K562 (cell line): ENCODE measurements at regions not wholly inside any gene's neighbourhood (a gene's known extent, or its start where the extent isn't known, plus 50 kb on each side); places are given as distances from the start of the nearest gene placed in this dataset.

ENCODE experiments used
- ATAC-seq: fragments of 200-7000 bp; cut with Tn5 transposase; 3 replicates; pipeline ENCODE4 v1.9.1; 2020; ENCODE audit warnings: moderate library complexity
- BruUV-seq: library from RNA; stranded (reverse); fragments of 400-500 nt; replicated peaks from 2 replicates; lab custom pipeline; 2021; lab: Mats Ljungman, UMichigan
- CTCF ChIA-PET: fragments of 300-600 bp; formaldehyde crosslinking; extraction: SDS; loops from one replicate; lab custom pipeline; 2021; ENCODE audit warnings: low intra/inter-chr PET ratio; lab: Yijun Ruan, JAX
- POLR2A ChIA-PET: fragments of 300-600, 350-650 bp; sonication (Branson Sonifier 250); formaldehyde crosslinking; extraction: SDS; loops from one replicate; lab custom pipeline; 2021; ENCODE audit warnings: antibody characterized with exemption, inconsistent platforms; lab: Yijun Ruan, JAX
- DNase-seq, 4 experiments: peaks; one replicate each; pipeline versions ENCODE4 v3.0.0 to v3.0.0-alpha.2; 2011 to 2018; ENCODE audit warnings: low spot score in 3 of 4, mixed read lengths in 3 of 4; ENCODE audit errors: extremely low read depth in 1 of 4
- FAIRE-seq: peaks from 2 replicates; lab custom pipeline; 2011; peaks lifted over from hg19 to GRCh38; lab: Jason Lieb, UNC
- H2AFZ ChIP-seq: 2 replicates; pipeline ENCODE4 v1.6.0; 2011; ENCODE audit warnings: low read depth, low read length, control low read depth, inconsistent platforms
- H3K27ac ChIP-seq: fragments of 200-600 bp; 3 replicates; pipeline ENCODE4 v1.8.0; 2011; ENCODE audit warnings: low read depth, mild to moderate bottlenecking, control low read depth, inconsistent platforms, low read length, moderate library complexity, mixed read lengths; ENCODE audit errors: extremely low read depth
- H3K27me3 ChIP-seq, 2 experiments: fragments of 300-600 bp in 1 of 2; 2 replicates in 1 of 2; 3 replicates in 1 of 2; pipeline versions ENCODE4 v1.6.0 to v1.8.0; 2011; ENCODE audit warnings: inconsistent platforms in 2 of 2, low read length in 2 of 2, mild to moderate bottlenecking in 1 of 2, mixed read lengths in 1 of 2, moderate library complexity in 1 of 2; ENCODE audit not compliant: control insufficient read depth in 2 of 2, insufficient read depth in 2 of 2
- H3K36me3 ChIP-seq: fragments of 300-600 bp; 3 replicates; pipeline ENCODE4 v1.8.0; 2011; ENCODE audit warnings: mild to moderate bottlenecking, low read length, inconsistent platforms; ENCODE audit not compliant: control insufficient read depth, insufficient read depth
- H3K4me1 ChIP-seq, 2 experiments: fragments of 200-600 bp in 1 of 2; replicated peaks in 1 of 2; 2 replicates in 1 of 2; 3 replicates in 1 of 2; pipeline versions ENCODE4 v1.5.1 to v1.8.0; 2011; ENCODE audit warnings: inconsistent platforms in 2 of 2, low read length in 2 of 2, mild to moderate bottlenecking in 1 of 2, mixed read lengths in 1 of 2, moderate library complexity in 1 of 2; ENCODE audit not compliant: control insufficient read depth in 2 of 2, insufficient read depth in 2 of 2
- H3K4me2 ChIP-seq: 2 replicates; pipeline ENCODE4 v1.6.1; 2011; ENCODE audit warnings: low read length, control low read depth, inconsistent platforms, mixed read lengths; ENCODE audit not compliant: insufficient read depth
- H3K4me3 ChIP-seq: fragments of 200-600 bp; sonication (generic), shearing (Covaris generic); 2 replicates; pipeline ENCODE4 v1.5.1; 2016; ENCODE audit warnings: control low read depth, inconsistent platforms
- H3K79me2 ChIP-seq: fragments of 200-600 bp; 3 replicates; pipeline ENCODE4 v1.8.0; 2011; ENCODE audit warnings: low read length, inconsistent platforms; ENCODE audit not compliant: control insufficient read depth, insufficient read depth
- H3K9ac ChIP-seq, 2 experiments: 2 replicates each; pipeline versions ENCODE4 v1.6.0 to v1.6.1; 2011; ENCODE audit warnings: low read depth in 2 of 2, low read length in 2 of 2, control low read depth in 1 of 2, inconsistent platforms in 1 of 2, mild to moderate bottlenecking in 1 of 2, mixed read lengths in 1 of 2; ENCODE audit not compliant: insufficient read depth in 1 of 2
- H3K9me1 ChIP-seq: one replicate; pipeline ENCODE4 v1.6.0; 2011; ENCODE audit warnings: inconsistent platforms, mild to moderate bottlenecking, low read length, moderate library complexity; ENCODE audit not compliant: control insufficient read depth, insufficient read depth
- H3K9me3 ChIP-seq: replicated peaks from 2 replicates; pipeline ENCODE4 v1.5.1; 2011; ENCODE audit warnings: low read depth, low read length, inconsistent platforms; ENCODE audit not compliant: control insufficient read depth, insufficient read depth
- H4K20me1 ChIP-seq: replicated peaks from 2 replicates; pipeline ENCODE4 v1.6.1; 2011; ENCODE audit warnings: low read length, inconsistent platforms, mixed read lengths; ENCODE audit not compliant: control insufficient read depth, insufficient read depth
- C11orf30 ChIP-seq: fragments of 450-650 bp; IDR thresholded peaks from 2 replicates; pipeline ENCODE4 v1.6.1; 2016; ENCODE audit warnings: low read depth, mild to moderate bottlenecking
- DLX4 ChIP-seq: fragments of 250-450 bp; sonication (Bioruptor Pico); IDR thresholded peaks from 2 replicates; pipeline ENCODE4 v1.6.1; 2021; ENCODE audit warnings: mild to moderate bottlenecking
- FOXM1 ChIP-seq, 2 experiments: fragments of 450-650 bp in 1 of 2; sonication (generic) in 1 of 2; formaldehyde crosslinking in 1 of 2; IDR thresholded peaks; 2 replicates each; pipeline versions ENCODE4 v1.6.1 to v1.9.0; 2017 to 2022; ENCODE audit warnings: low read depth in 2 of 2, mild to moderate bottlenecking in 2 of 2, missing genetic modification reagents in 1 of 2, moderate library complexity in 1 of 2
- HNRNPUL1 ChIP-seq: fragments of 200-400 bp; formaldehyde crosslinking; IDR thresholded peaks from 2 replicates; pipeline ENCODE4 v1.6.1; 2017; ENCODE audit warnings: low read length
- ID3 ChIP-seq, 2 experiments: fragments of 250-450 bp in 1 of 2; fragments of 450-650 bp in 1 of 2; sonication (Bioruptor Pico) in 1 of 2; IDR thresholded peaks; 2 replicates each; pipeline versions ENCODE4 v1.6.1 to v1.8.0; 2016 to 2021; ENCODE audit warnings: mild to moderate bottlenecking in 2 of 2, moderate library complexity in 2 of 2, missing compliant biosample characterization in 1 of 2, missing genetic modification characterization in 1 of 2
- KLF6 ChIP-seq: fragments of 250-450 bp; sonication (Bioruptor Pico); IDR thresholded peaks from 2 replicates; pipeline ENCODE4 v1.4.0; 2020; ENCODE audit warnings: mild to moderate bottlenecking, moderate library complexity, borderline replicate concordance
- MITF ChIP-seq: IDR thresholded peaks from 2 replicates; pipeline ENCODE4 v1.6.1; 2014; ENCODE audit warnings: antibody characterized with exemption
- PREB ChIP-seq: sonication (generic); formaldehyde crosslinking; IDR thresholded peaks from 2 replicates; pipeline ENCODE4 v1.8.1; 2023; ENCODE audit warnings: mild to moderate bottlenecking, missing genetic modification reagents
- RFX7 ChIP-seq: fragments of 250-450 bp; sonication (Bioruptor Pico); IDR thresholded peaks from 2 replicates; pipeline ENCODE4 v1.5.1; 2021; ENCODE audit warnings: mild to moderate bottlenecking
- SNRNP70 ChIP-seq: fragments of 200-400 bp; formaldehyde crosslinking; optimal IDR thresholded peaks from 2 replicates; pipeline ENCODE3; 2017; ENCODE audit warnings: low read depth, low read length
- TFAP4 ChIP-seq: sonication (generic); formaldehyde crosslinking; IDR thresholded peaks from 2 replicates; pipeline ENCODE4 v1.8.0; 2022; ENCODE audit warnings: missing genetic modification reagents, mild to moderate bottlenecking, moderate library complexity, borderline replicate concordance
- THRAP3 ChIP-seq: fragments of 450-650 bp; IDR thresholded peaks from 2 replicates; pipeline ENCODE4 v1.6.1; 2016; ENCODE audit warnings: mild to moderate bottlenecking, inconsistent platforms, borderline replicate concordance
- ZBTB17 ChIP-seq: fragments of 450-650 bp; formaldehyde crosslinking; IDR thresholded peaks from 2 replicates; pipeline ENCODE4 v1.4.0; 2020; ENCODE audit warnings: mild to moderate bottlenecking
- ZBTB34 ChIP-seq: fragments of 250-450 bp; sonication (Bioruptor Pico); IDR thresholded peaks from 2 replicates; pipeline ENCODE4 v1.8.0; 2021; ENCODE audit warnings: mild to moderate bottlenecking, moderate library complexity
- ZNF75A ChIP-seq: fragments of 450-650 bp; formaldehyde crosslinking; IDR thresholded peaks from 2 replicates; pipeline ENCODE4 v1.4.0; 2020; ENCODE audit warnings: mild to moderate bottlenecking
- ZNF79 ChIP-seq: fragments of 250-450 bp; sonication (Bioruptor Pico); IDR thresholded peaks from 2 replicates; pipeline ENCODE4 v1.4.0; 2020; ENCODE audit warnings: low read depth, mild to moderate bottlenecking, moderate library complexity
- WGBS: fragments of 100-300 bp; shearing (Covaris generic); methylation state at CpG from one replicate; pipeline ENCODE4 v1.1.6; 2016; ENCODE audit warnings: low coverage, mixed read lengths; ENCODE audit not compliant: insufficient coverage; ENCODE audit errors: missing lambda C conversion rate; 5-methylcytosine and 5-hydroxymethylcytosine counted together
- in situ Hi-C: fragments of 300-500 bp; cut with MboI; formaldehyde crosslinking; loops from 4 replicates; pipeline ENCODE4 v1.15.0; 2018; ENCODE audit warnings: inconsistent platforms, mixed read lengths
- intact Hi-C: fragments of 100-400 bp; cut with micrococcal nuclease; formaldehyde crosslinking; loops from 2 replicates; pipeline ENCODE4 v1.14.2; 2022

GRCh38 chr4:55272102-55272501 lies 73.9 kb upstream of the SRD5A3 start (continued):
- TF ChIP-seq ZBTB34 (CRISPR knock-in tag): no peak
- TF ChIP-seq, all 486 proteins: peak for 1

- Histone ChIP-seq H3K27ac (no peak overlapping the region), H3K9ac (no peak overlapping the region), H2AFZ (no peak overlapping the region), H3K4me2 (no peak overlapping the region), H3K4me3 (no peak overlapping the region), H3K9me1 (no peaks in the 10 kb centered on the region), H3K4me1 (no peaks in the 10 kb centered on the region), H3K36me3 (no peaks in the 10 kb centered on the region), H3K9me3 (no peaks in the 10 kb centered on the region), H3K27me3 (peaks cover 0 to 9% of the 10 kb centered on the region in 2 experiments; a peak in 2 of 5 replicates), H4K20me1 (no peaks in the 10 kb centered on the region), H3K79me2 (no peaks in the 10 kb centered on the region)
- 4% methylated on average over 8 of the region's 8 CpGs for WGBS
- DNase-seq (no peak), ATAC-seq (no peak), FAIRE-seq (no peak)
- BruUV-seq: no TSS peak
- in situ Hi-C loops: no loop called here
- ChIA-PET CTCF (no interaction called here), POLR2A (no interaction called here)
- intact Hi-C loops: no loop called here
- TF ChIP-seq ZBTB17 (CRISPR knock-in tag) (no peak), PREB (CRISPR knock-in tag) (no peak), ZNF75A (CRISPR knock-in tag) (no peak), SNRNP70 (no peak), ID3 (CRISPR knock-in tag; IDR thresholded peaks at IDR 0.05) (no peak), ID3 (tag; IDR thresholded peaks at IDR 0.05) (no peak), KLF6 (CRISPR knock-in tag) (no peak), HNRNPUL1 (no peak), DLX4 (CRISPR knock-in tag) (no peak), MITF (no peak), RFX7 (no peak), ZNF79 (CRISPR knock-in tag) (no peak), C11orf30 (no peak), TFAP4 (CRISPR knock-in tag) (no peak), THRAP3 (no peak), FOXM1 (IDR thresholded peaks at IDR 0.05; ENCODE audit: low read depth) (no peak), FOXM1 (CRISPR knock-in tag; IDR thresholded peaks at IDR 0.05; ENCODE audit: low read depth) (no peak)
Observed at GRCh38 chr4:55272589-55272988, 73.5 kb upstream of the SRD5A3 start.
